Central memory CD8-positive, alpha-beta T cell (primary cell): ENCODE measurements at regions not wholly inside any gene's neighbourhood (a gene's known extent, or its start where the extent isn't known, plus 50 kb on each side); places are given as distances from the start of the nearest gene placed in this dataset.

ENCODE experiments used
- ATAC-seq: fragments of 150-1000 bp; cut with Tn5 transposase; replicated peaks from 2 replicates; pipeline ENCODE4 v1.10.0; 2022; ENCODE audit warnings: mild to moderate bottlenecking, moderate FRiP score, moderate number of reproducible peaks; ENCODE audit not compliant: poor library complexity, severe bottlenecking; ENCODE audit errors: extremely low read depth
- DNase-seq, 2 donors: peaks; one replicate each; pipeline ENCODE4 v3.0.0; 2021; ENCODE audit warnings: low spot score in 2 of 2
- H3K27ac Mint-ChIP-seq: one replicate; pipeline ENCODE4 v1.8.0; 2022; ENCODE audit warnings: low read depth, mild to moderate bottlenecking, moderate library complexity, mixed read lengths
- H3K27me3 Mint-ChIP-seq: one replicate; pipeline ENCODE4 v1.8.0; 2022; ENCODE audit warnings: mixed read lengths
- H3K36me3 Mint-ChIP-seq: one replicate; pipeline ENCODE4 v1.8.0; 2022; ENCODE audit warnings: mild to moderate bottlenecking, moderate library complexity, mixed read lengths; ENCODE audit not compliant: insufficient read depth
- H3K4me1 Mint-ChIP-seq: one replicate; pipeline ENCODE4 v1.8.0; 2022; ENCODE audit warnings: mixed read lengths
- H3K4me3 Mint-ChIP-seq: one replicate; pipeline ENCODE4 v1.8.0; 2022; ENCODE audit warnings: mild to moderate bottlenecking, moderate library complexity, mixed read lengths
- H3K9me3 Mint-ChIP-seq: one replicate; pipeline ENCODE4 v1.8.0; 2022; ENCODE audit warnings: mixed read lengths

DNA sequence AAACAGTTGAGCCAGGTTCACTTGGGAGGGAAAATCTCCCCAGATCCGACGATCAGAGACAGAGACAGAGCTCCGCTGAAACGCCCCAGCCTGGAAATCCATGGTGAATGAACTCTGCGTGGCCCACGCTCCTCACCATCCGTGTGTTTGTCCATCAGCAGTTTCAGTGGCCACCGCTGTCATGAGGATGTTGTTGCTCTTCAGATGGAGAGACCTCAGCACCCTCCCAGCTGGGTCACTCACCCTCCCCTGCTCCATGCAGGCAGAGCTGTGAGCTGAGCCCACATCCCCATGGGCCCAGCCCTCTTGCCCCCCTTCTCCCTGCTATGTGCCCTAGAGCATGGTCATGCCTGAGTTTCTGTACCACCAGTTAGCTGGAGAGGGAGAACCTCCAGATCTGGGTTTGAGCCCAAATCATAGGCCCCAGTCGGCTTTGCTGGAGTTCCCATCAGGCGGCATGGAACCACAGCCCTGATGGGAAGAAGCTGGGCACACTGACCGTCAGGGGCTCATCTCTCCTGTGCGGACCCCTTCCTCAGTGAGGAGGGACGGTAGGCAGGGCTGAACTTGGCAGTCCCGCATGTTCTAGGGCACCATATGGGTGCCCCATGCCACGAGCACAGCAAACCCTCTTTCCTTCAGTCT, 154.4 kb upstream of the COL5A1 start:
- ATAC-seq (no peak), DNase-seq (no peak)
- H3K4me3 Mint-ChIP-seq = no peak overlapping the region
- H3K9me3 Mint-ChIP-seq = no peaks in the 10 kb centered on the region
- no peak overlapping the region for H3K27ac Mint-ChIP-seq
- no peaks in the 10 kb centered on the region for H3K36me3 Mint-ChIP-seq
- H3K4me1 Mint-ChIP-seq = no peaks in the 10 kb centered on the region
- H3K27me3 Mint-ChIP-seq = peaks cover 44% of the 10 kb centered on the region

- ATAC-seq (no peak), DNase-seq (no peak)
- H3K9me3 Mint-ChIP-seq = no peaks in the 10 kb centered on the region
- H3K4me3 Mint-ChIP-seq = no peak overlapping the region
- H3K27me3 Mint-ChIP-seq = peaks cover 58% of the 10 kb centered on the region
- H3K4me1 Mint-ChIP-seq = no peaks in the 10 kb centered on the region
- H3K36me3 Mint-ChIP-seq = no peaks in the 10 kb centered on the region
- no peak overlapping the region for H3K27ac Mint-ChIP-seq
Observed at GRCh38 chr9:134488331-134489280, 153.0 kb upstream of the COL5A1 start.

DNA sequence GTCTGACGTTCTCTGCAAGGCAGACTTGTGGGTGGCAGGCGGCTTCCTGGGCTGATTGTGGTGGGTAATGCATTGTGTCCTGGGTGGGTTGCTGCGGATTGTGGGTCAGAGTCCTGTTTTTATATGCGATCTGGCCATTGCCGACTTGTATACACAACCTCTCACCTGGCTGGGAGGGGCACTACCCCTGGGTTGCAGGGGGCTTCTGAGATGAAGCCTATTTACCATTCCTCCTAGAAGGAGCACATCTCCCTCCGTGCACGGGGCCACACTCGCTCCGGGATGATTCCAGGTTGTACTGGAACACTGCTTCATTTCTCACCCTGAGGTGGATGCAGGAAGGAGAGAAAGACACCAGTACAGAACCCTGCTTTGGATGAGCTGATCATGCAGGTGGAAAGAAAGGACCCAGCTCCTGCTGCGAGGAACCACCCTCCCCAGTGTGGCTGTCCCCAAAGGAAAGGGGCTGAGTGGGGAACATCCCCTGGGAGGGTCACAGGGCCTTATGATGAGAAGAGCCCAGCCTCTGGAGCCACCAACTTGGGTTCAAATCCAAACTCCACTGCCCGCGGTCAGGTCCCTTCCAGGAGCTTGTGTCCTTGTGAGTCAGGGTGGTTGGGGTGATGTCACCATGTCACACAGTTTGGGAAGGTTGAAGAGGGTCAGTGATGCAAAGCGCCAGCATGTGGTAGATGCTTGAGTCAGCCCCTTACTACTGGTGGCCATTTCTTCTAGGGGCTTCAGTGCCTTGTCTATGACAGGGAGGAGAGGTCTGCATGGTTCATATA, 151.8 kb upstream of the COL5A1 start:
- peaks cover 54% of the 10 kb centered on the region for H3K27me3 Mint-ChIP-seq
- ATAC-seq = no peak
- no peak overlapping the region for H3K27ac Mint-ChIP-seq
- no peaks in the 10 kb centered on the region for H3K36me3 Mint-ChIP-seq
- H3K4me3 Mint-ChIP-seq = no peak overlapping the region
- H3K4me1 Mint-ChIP-seq = no peaks in the 10 kb centered on the region
- DNase-seq = no peak
- H3K9me3 Mint-ChIP-seq = no peaks in the 10 kb centered on the region

DNA sequence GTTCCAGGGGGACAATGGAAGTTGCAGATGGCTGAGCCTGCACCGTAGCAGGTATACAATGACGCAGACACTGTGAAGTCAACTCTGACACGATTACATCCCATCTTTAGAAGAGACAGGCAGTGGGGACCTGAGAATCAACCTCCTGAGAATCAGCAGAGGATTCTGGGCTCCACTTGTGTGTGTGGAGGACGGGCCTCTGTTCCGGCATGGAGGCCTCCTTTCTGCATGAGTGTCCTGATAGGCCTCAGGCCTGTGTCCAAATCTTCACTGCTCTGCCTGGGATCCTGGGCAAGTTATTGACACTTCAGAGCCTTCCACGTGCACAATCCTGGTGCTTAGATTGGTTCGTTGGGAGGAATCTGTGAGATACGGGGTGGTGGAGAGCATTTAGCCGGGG, 151.2 kb upstream of the COL5A1 start:
- ATAC-seq (no peak), DNase-seq (no peak)
- no peak overlapping the region for H3K4me3 Mint-ChIP-seq
- H3K27me3 Mint-ChIP-seq = peaks cover 48% of the 10 kb centered on the region
- H3K36me3 Mint-ChIP-seq = no peaks in the 10 kb centered on the region
- no peak overlapping the region for H3K27ac Mint-ChIP-seq
- no peaks in the 10 kb centered on the region for H3K9me3 Mint-ChIP-seq
- no peaks in the 10 kb centered on the region for H3K4me1 Mint-ChIP-seq

- Mint-ChIP-seq H3K27ac (no peak overlapping the region), H3K9me3 (no peaks in the 10 kb centered on the region), H3K27me3 (peaks cover 47% of the 10 kb centered on the region), H3K36me3 (no peaks in the 10 kb centered on the region), H3K4me3 (no peak overlapping the region), H3K4me1 (no peaks in the 10 kb centered on the region)
- no peak for ATAC-seq
- no peak for DNase-seq
Observed at GRCh38 chr9:134491196-134491835, 150.3 kb upstream of the COL5A1 start.

GRCh38 chr9:134491856-134492255, 149.7 kb upstream of the COL5A1 start:
- DNase-seq = no peak
- no peak for ATAC-seq
- Mint-ChIP-seq H3K4me1 (no peaks in the 10 kb centered on the region), H3K36me3 (no peaks in the 10 kb centered on the region), H3K4me3 (no peak overlapping the region), H3K27ac (no peak overlapping the region), H3K9me3 (no peaks in the 10 kb centered on the region), H3K27me3 (peaks cover 47% of the 10 kb centered on the region)

DNA sequence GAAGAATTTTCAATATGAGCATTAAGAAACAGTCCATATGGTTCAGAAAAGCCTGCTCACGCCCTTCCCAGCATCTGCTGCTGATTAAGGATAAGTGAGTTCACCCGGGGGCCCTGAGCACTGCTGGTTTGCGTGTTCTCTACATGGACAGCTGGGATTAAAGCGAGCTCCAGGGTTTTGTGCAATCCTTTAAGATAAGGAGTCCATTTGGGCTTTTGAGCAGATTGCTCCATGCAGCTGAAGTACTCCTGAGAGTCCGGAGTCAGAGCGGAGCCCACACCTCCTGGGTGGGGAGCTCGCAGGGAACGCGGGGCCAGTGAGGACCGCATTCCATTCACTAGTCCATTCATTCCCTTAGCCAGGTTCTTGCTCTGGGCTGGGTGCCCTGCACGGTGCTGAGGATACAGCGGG, 149.3 kb upstream of the COL5A1 start:
- Mint-ChIP-seq H3K4me1 (no peaks in the 10 kb centered on the region), H3K27me3 (peaks cover 44% of the 10 kb centered on the region), H3K36me3 (no peaks in the 10 kb centered on the region), H3K27ac (no peak overlapping the region), H3K9me3 (no peaks in the 10 kb centered on the region), H3K4me3 (no peak overlapping the region)
- no peak for ATAC-seq
- no peak for DNase-seq

GRCh38 chr9:134492721-134493460, 148.7 kb upstream of the COL5A1 start:
- no peaks in the 10 kb centered on the region for H3K9me3 Mint-ChIP-seq
- no peak for DNase-seq

GRCh38 chr9:134493461-134494272, 147.9 kb upstream of the COL5A1 start:
- H3K27ac Mint-ChIP-seq = no peak overlapping the region
- ATAC-seq = no peak
- no peaks in the 10 kb centered on the region for H3K9me3 Mint-ChIP-seq
- no peak for DNase-seq
- H3K4me1 Mint-ChIP-seq = no peaks in the 10 kb centered on the region
- peaks cover 39% of the 10 kb centered on the region for H3K27me3 Mint-ChIP-seq
- H3K4me3 Mint-ChIP-seq = no peak overlapping the region
- H3K36me3 Mint-ChIP-seq = no peaks in the 10 kb centered on the region

More at GRCh38 chr9:134492721-134493460, 148.7 kb upstream of the COL5A1 start:
- Mint-ChIP-seq H3K4me1 (no peaks in the 10 kb centered on the region), H3K27ac (no peak overlapping the region), H3K36me3 (no peaks in the 10 kb centered on the region), H3K27me3 (peaks cover 40% of the 10 kb centered on the region), H3K4me3 (no peak overlapping the region)
- no peak for ATAC-seq

- Mint-ChIP-seq H3K36me3 (no peaks in the 10 kb centered on the region), H3K27me3 (peaks cover 33% of the 10 kb centered on the region), H3K4me1 (no peaks in the 10 kb centered on the region), H3K27ac (no peak overlapping the region), H3K4me3 (no peak overlapping the region), H3K9me3 (no peaks in the 10 kb centered on the region)
- ATAC-seq (no peak), DNase-seq (no peak)
Observed at GRCh38 chr9:134494273-134494815, 147.3 kb upstream of the COL5A1 start.

DNA sequence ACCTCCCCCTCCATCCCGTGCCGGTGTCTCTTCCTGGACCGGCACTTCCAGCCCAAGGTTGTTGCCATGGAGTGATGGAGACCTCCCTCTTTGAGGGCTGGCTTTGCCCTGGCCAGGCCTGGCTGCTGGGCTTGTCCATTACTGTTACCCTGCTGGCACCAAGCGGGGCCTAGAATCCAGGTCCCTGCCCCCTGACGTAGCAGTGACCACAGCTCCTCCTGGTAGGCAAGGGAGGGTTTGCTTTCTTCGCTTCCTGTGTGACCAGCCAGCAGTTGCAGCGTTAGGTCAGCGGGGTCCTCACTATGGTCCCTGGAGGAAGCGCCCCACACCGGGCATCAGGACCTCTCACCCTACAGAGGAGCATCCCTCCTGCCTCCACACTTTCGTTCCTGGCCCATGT, 146.7 kb upstream of the COL5A1 start:
- H3K27me3 Mint-ChIP-seq = peaks cover 27% of the 10 kb centered on the region
- no peak for DNase-seq
- no peak overlapping the region for H3K4me3 Mint-ChIP-seq
- ATAC-seq = no peak
- no peak overlapping the region for H3K27ac Mint-ChIP-seq
- no peaks in the 10 kb centered on the region for H3K9me3 Mint-ChIP-seq
- H3K36me3 Mint-ChIP-seq = no peaks in the 10 kb centered on the region
- no peaks in the 10 kb centered on the region for H3K4me1 Mint-ChIP-seq
